Endothelial cell of umbilical vein (primary cell): ENCODE measurements at regions not wholly inside any gene's neighbourhood (a gene's known extent, or its start where the extent isn't known, plus 50 kb on each side); places are given as distances from the start of the nearest gene placed in this dataset.

Experiments used
- CTCF ChIP-seq, 2 donors: IDR thresholded peaks; 1 replicate in 1 of 2; 2 replicates in 1 of 2; pipeline ENCODE4 v1.5.1; 2011; ENCODE audit warnings: low read length in 2 of 2, mild to moderate bottlenecking in 2 of 2, moderate library complexity in 2 of 2, control low read depth in 1 of 2, inconsistent platforms in 1 of 2, low read depth in 1 of 2; ENCODE audit not compliant: insufficient read depth in 1 of 2; ENCODE audit errors: extremely low read depth in 1 of 2
- EZH2 ChIP-seq: IDR thresholded peaks from 2 replicates; pipeline ENCODE4 v1.6.1; 2012; ENCODE audit warnings: borderline replicate concordance, low read depth, mild to moderate bottlenecking, moderate library complexity, low read length, inconsistent platforms; ENCODE audit not compliant: severe bottlenecking
- JUN ChIP-seq: IDR thresholded peaks from 2 replicates; pipeline ENCODE4 v1.6.1; 2011; ENCODE audit warnings: borderline replicate concordance, low read depth; ENCODE audit not compliant: insufficient read length, insufficient read depth
- MYC ChIP-seq: IDR thresholded peaks from one replicate; pipeline ENCODE4 v1.6.1; 2011; ENCODE audit warnings: mild to moderate bottlenecking, low read depth, low read length
- POLR2A ChIP-seq: IDR thresholded peaks from 2 replicates; pipeline ENCODE4 v1.6.1; 2012; ENCODE audit warnings: low read depth, mild to moderate bottlenecking, control low read depth, low read length
- POLR2AphosphoS5 ChIP-seq: IDR thresholded peaks from 2 replicates; pipeline ENCODE4 v1.6.1; 2012; ENCODE audit warnings: low read depth, mild to moderate bottlenecking, control low read depth, low read length, moderate library complexity; ENCODE audit not compliant: insufficient read depth

GRCh38 chr20:7458459-7458858 lies 481.8 kb downstream of the HAO1 start:
- TF ChIP-seq CTCF (IDR thresholded peaks at IDR 0.05; ENCODE audit: extremely low read depth in 1 of 2, insufficient read depth in 1 of 2, low read depth in 1 of 2, low read length in 2 of 2) = no peak
- no peak for TF ChIP-seq EZH2
- TF ChIP-seq MYC = no peak
- TF ChIP-seq POLR2A = no peak
- TF ChIP-seq JUN = no peak
- no peak for TF ChIP-seq POLR2AphosphoS5
